HFF-Myc (cell line): ENCODE measurements at regions not wholly inside any gene's neighbourhood (a gene's known extent, or its start where the extent isn't known, plus 50 kb on each side); places are given as distances from the start of the nearest gene placed in this dataset.

Experiments
- DNase-seq: peaks from one replicate; pipeline ENCODE4 v3.0.0-alpha.2; 2011; ENCODE audit warnings: low read depth; ENCODE audit errors: extremely low read depth
- H3K4me3 ChIP-seq: replicated peaks from 2 replicates; pipeline ENCODE4 v1.5.1; 2011; ENCODE audit warnings: low read depth, mild to moderate bottlenecking, control low read depth, low read length
- CTCF ChIP-seq: IDR thresholded peaks from 2 replicates; pipeline ENCODE4 v1.5.1; 2012; ENCODE audit warnings: mild to moderate bottlenecking, low read depth, low read length, control low read depth; ENCODE audit errors: missing control alignments

GRCh38 chr5:110064603-110065268, 375.0 kb downstream of the MAN2A1 start:
- TF ChIP-seq CTCF, result no peak
- H3K4me3 ChIP-seq, result no peak overlapping the region
- DNase-seq, result no peak

- no peak for TF ChIP-seq CTCF
- DNase-seq, result no peak
- H3K4me3 ChIP-seq, result no peak overlapping the region
These were observed 381.1 kb downstream of the MAN2A1 start for GRCh38 chr5:110070836-110071235.

DNA sequence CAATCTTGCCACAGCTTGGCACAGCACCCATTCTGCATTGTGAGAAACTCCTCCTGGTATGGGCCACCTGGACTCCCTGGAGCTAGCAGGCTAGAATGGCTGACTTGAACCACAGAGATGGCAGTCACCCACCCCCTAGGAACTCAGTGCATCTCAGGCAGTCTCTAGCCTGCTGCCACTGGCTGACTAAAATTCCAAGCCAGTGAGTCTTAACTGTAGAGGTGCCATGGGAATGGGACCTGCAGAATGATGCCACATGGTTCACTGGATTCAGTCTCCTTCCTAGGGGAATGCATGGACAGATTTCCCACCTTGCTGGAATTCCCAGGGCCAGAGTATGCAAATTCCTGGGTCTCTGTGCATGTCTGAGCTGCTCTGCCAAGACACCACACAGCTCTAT, 382.9 kb downstream of the MAN2A1 start:
- DNase-seq, result no peak
- TF ChIP-seq CTCF, result no peak
- H3K4me3 ChIP-seq, result no peak overlapping the region

DNA sequence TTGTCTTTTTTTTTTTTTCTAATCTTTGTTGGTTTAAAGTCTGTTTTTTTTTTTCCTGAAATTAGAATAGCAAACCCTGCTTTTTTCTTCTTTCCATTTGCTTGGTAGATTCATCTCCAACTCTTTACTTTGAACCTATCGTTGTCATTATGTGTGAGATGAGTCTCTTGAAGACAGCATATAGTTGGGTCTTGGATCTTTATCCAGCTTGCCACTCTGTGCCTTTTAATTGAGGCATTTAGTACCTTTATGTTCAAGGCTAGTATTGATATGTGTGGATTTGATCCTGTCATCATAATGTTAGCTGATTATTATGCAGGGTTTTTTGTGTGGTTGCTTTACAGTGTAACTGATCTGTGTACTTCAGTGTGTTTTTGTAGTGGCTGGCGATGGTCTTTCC, 383.8 kb downstream of the MAN2A1 start:
- no peak for TF ChIP-seq CTCF
- no peak for DNase-seq
- H3K4me3 ChIP-seq, result no peak overlapping the region

DNA sequence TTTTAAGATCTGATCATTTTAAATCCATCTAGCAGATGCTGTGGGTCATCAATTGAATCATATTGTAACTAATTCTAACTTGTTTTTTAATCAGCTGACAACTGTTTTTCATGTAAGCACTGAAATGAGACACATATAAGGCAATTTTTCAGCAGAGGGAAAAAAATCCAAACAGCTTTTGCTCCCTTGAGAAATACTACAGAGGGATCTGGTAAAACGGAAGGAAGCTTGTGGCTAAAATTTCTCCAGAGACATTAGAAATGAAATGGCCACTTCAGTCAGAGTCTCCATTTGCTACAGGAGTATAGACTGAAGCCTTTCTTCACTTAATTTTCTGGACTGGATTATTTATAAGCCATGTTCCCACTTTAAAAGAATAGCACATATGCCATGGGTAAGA, 385.9 kb downstream of the MAN2A1 start:
- H3K4me3 ChIP-seq, result no peak overlapping the region
- TF ChIP-seq CTCF, result no peak
- no peak for DNase-seq

- no peak for DNase-seq
- H3K4me3 ChIP-seq, result no peak overlapping the region
- no peak for TF ChIP-seq CTCF
These were observed 387.4 kb downstream of the MAN2A1 start for GRCh38 chr5:110077147-110077546.

- H3K4me3 ChIP-seq, result no peak overlapping the region
- no peak for TF ChIP-seq CTCF
- DNase-seq, result no peak
These were observed 392.5 kb downstream of the MAN2A1 start for GRCh38 chr5:110082194-110082593.
